ENCODE measurements at regions not wholly inside any gene's neighbourhood (a gene's known extent, or its start where the extent isn't known, plus 50 kb on each side); places are given as distances from the start of the nearest gene placed in this dataset.

- Histone ChIP-seq H3T11ph (ENCODE audit: low read length) (no peak overlapping the region), H4K5ac (ENCODE audit: insufficient read length, low read depth, low read length) (no peak overlapping the region), H3K79me1 (ENCODE audit: insufficient read depth, low read depth, low read length, poor library complexity, severe bottlenecking) (no peaks in the 10 kb centered on the region), H3K79me2 (ENCODE audit: insufficient read depth, low read length) (no peaks in the 10 kb centered on the region), H3K4me2 (ENCODE audit: insufficient read depth, insufficient read length, low read length) (no peak overlapping the region), H3K4me1 (ENCODE audit: insufficient read depth, low read length) (no peaks in the 10 kb centered on the region), H3K9ac (ENCODE audit: extremely low read depth, insufficient read length, low read length) (no peak overlapping the region), H3K27ac (ENCODE audit: insufficient read length, low read depth, low read length) (no peak overlapping the region), H2BK12ac (ENCODE audit: insufficient read length, low read depth, low read length) (no peak overlapping the region), H3K9me3 (ENCODE audit: control insufficient read depth, low read depth, low read length) (no peaks in the 10 kb centered on the region), H3K27me3 (ENCODE audit: insufficient read depth, low read length) (no peaks in the 10 kb centered on the region), H2BK120ac (ENCODE audit: low read depth, low read length, poor library complexity, severe bottlenecking) (no peak overlapping the region), H2BK15ac (ENCODE audit: low read depth, low read length) (no peak overlapping the region), H3K56ac (ENCODE audit: insufficient read length, low read depth, low read length) (no peak overlapping the region), H3K14ac (ENCODE audit: insufficient read depth, low read length) (no peak overlapping the region), H4K91ac (ENCODE audit: insufficient read length, low read depth, low read length) (no peak overlapping the region), H3K4ac (ENCODE audit: low read depth, low read length) (no peak overlapping the region), H2BK5ac (ENCODE audit: insufficient read length, low read length) (no peak overlapping the region), H4K8ac (replicated peaks; ENCODE audit: insufficient read length, low read depth, low read length) (no peak overlapping the region), H4K20me1 (ENCODE audit: control insufficient read depth, insufficient read depth, insufficient read length) (no peaks in the 10 kb centered on the region), H2AK5ac (ENCODE audit: insufficient read length, low read length) (no peak overlapping the region), H3K23me2 (ENCODE audit: insufficient read length, low read depth, low read length, poor library complexity, severe bottlenecking) (no peaks in the 10 kb centered on the region), H2AFZ (ENCODE audit: low read length) (no peak overlapping the region), H3K23ac (ENCODE audit: insufficient read length, low read depth, low read length) (no peak overlapping the region), H2BK20ac (ENCODE audit: low read depth, low read length, poor library complexity, severe bottlenecking) (no peak overlapping the region), H3K18ac (ENCODE audit: insufficient read length, low read depth, low read length) (no peak overlapping the region)
- no CpG with 5 or more reads among the region's 1 CpG for WGBS (ENCODE audit: extremely low coverage, insufficient read length, low lambda C conversion rate)
- Mint-ChIP-seq H3K36me3 (ENCODE audit: insufficient read depth in 1 of 3, low read depth in 3 of 3) (no peaks in the 10 kb centered on the region), H3K9me3 (no peaks in the 10 kb centered on the region), H3K27ac (no peak overlapping the region), H3K4me3 (no peak overlapping the region), H3K27me3 (ENCODE audit: low read depth) (no peaks in the 10 kb centered on the region), H3K4me1 (no peaks in the 10 kb centered on the region)
- DNase-seq: no peak
- no peak for TF ChIP-seq CTCF (conservative IDR thresholded peaks at IDR 0.05)
Measured at GRCh38 chr12:126932156-126932555, 1334.8 kb upstream of the TMEM132C start.

All from H9 (cell line).